ENCODE measurements at regions not wholly inside any gene's neighbourhood (a gene's known extent, or its start where the extent isn't known, plus 50 kb on each side); places are given as distances from the start of the nearest gene placed in this dataset.

GRCh38 chr10:124222988-124223710, 129.8 kb upstream of the CHST15 start:
- TF ChIP-seq, protein P1, sequence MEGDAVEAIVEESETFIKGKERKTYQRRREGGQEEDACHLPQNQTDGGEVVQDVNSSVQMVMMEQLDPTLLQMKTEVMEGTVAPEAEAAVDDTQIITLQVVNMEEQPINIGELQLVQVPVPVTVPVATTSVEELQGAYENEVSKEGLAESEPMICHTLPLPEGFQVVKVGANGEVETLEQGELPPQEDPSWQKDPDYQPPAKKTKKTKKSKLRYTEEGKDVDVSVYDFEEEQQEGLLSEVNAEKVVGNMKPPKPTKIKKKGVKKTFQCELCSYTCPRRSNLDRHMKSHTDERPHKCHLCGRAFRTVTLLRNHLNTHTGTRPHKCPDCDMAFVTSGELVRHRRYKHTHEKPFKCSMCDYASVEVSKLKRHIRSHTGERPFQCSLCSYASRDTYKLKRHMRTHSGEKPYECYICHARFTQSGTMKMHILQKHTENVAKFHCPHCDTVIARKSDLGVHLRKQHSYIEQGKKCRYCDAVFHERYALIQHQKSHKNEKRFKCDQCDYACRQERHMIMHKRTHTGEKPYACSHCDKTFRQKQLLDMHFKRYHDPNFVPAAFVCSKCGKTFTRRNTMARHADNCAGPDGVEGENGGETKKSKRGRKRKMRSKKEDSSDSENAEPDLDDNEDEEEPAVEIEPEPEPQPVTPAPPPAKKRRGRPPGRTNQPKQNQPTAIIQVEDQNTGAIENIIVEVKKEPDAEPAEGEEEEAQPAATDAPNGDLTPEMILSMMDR (conservative IDR thresholded peaks at IDR 0.05 in 1 of 2, IDR thresholded peaks at IDR 0.05 in 1 of 2; ENCODE audit: low read depth in 1 of 2, low read length in 2 of 2): no peak
- no peak for TF ChIP-seq EZH2 (IDR thresholded peaks at IDR 0.05; ENCODE audit: low read length, missing control alignments)

Data from fibroblast of lung (primary cell).